K562 (cell line): ENCODE measurements at regions not wholly inside any gene's neighbourhood (a gene's known extent, or its start where the extent isn't known, plus 50 kb on each side); places are given as distances from the start of the nearest gene placed in this dataset.

ENCODE experiments used
- ATF1 ChIP-seq, 2 experiments: fragments of 450-650 bp in 1 of 2; IDR thresholded peaks; 2 replicates each; pipeline ENCODE4 v1.6.1; 2016; ENCODE audit warnings: missing compliant biosample characterization in 1 of 2, missing genetic modification characterization in 1 of 2
- ATF7 ChIP-seq: fragments of 450-650 bp; IDR thresholded peaks from 2 replicates; pipeline ENCODE4 v1.7.1; 2014; ENCODE audit warnings: mild to moderate bottlenecking, moderate library complexity
- HEY1 ChIP-seq: fragments of 250-450 bp; sonication (Bioruptor Pico); IDR thresholded peaks from 2 replicates; pipeline ENCODE4 v1.5.0; 2020; ENCODE audit warnings: mild to moderate bottlenecking, moderate library complexity, borderline replicate concordance
- MAZ ChIP-seq, 2 experiments: fragments of 450-650 bp in 1 of 2; sonication (generic) in 1 of 2; formaldehyde crosslinking; IDR thresholded peaks in 1 of 2; conservative IDR thresholded peaks in 1 of 2; 2 replicates each; pipeline versions ENCODE4 v1.4.0 to v1.5.0; 2020; ENCODE audit warnings: mild to moderate bottlenecking in 1 of 2, missing genetic modification reagents in 1 of 2
- ZKSCAN8 ChIP-seq: fragments of 200-800 bp; sonication (Bioruptor generic); IDR thresholded peaks from 2 replicates; pipeline ENCODE4 v1.6.1; 2016; ENCODE audit warnings: missing genetic modification characterization, missing compliant biosample characterization
- TF ChIP-seq, protein P1 (sequence below), 2 experiments: fragments of 450-650 bp; formaldehyde crosslinking in 1 of 2; IDR thresholded peaks; 2 replicates each; pipeline versions ENCODE4 v1.4.0 to v1.6.1; 2014 to 2020; ENCODE audit warnings: mild to moderate bottlenecking in 2 of 2, borderline replicate concordance in 1 of 2, low read depth in 1 of 2

DNA sequence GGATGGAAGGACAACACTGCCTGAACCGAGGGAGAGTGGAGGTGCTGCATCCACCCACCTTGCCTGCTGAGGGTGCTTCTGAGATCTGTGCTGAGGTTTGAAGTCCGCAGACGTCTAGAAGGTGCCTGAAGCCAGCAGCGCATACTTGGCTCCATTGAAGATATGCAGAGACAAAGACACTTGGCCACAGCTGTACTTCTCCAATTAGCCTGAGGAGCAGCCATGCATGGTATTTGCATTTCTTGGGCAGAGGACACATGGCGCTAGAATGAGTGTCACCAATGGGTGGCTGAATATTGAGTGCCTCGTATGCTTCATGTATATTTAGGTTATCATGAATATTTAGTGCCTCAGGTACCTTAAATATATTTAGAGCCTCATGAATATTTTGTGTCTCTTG, 128.7 kb upstream of the ATP6AP2 start (continued):
- TF ChIP-seq, protein P1, sequence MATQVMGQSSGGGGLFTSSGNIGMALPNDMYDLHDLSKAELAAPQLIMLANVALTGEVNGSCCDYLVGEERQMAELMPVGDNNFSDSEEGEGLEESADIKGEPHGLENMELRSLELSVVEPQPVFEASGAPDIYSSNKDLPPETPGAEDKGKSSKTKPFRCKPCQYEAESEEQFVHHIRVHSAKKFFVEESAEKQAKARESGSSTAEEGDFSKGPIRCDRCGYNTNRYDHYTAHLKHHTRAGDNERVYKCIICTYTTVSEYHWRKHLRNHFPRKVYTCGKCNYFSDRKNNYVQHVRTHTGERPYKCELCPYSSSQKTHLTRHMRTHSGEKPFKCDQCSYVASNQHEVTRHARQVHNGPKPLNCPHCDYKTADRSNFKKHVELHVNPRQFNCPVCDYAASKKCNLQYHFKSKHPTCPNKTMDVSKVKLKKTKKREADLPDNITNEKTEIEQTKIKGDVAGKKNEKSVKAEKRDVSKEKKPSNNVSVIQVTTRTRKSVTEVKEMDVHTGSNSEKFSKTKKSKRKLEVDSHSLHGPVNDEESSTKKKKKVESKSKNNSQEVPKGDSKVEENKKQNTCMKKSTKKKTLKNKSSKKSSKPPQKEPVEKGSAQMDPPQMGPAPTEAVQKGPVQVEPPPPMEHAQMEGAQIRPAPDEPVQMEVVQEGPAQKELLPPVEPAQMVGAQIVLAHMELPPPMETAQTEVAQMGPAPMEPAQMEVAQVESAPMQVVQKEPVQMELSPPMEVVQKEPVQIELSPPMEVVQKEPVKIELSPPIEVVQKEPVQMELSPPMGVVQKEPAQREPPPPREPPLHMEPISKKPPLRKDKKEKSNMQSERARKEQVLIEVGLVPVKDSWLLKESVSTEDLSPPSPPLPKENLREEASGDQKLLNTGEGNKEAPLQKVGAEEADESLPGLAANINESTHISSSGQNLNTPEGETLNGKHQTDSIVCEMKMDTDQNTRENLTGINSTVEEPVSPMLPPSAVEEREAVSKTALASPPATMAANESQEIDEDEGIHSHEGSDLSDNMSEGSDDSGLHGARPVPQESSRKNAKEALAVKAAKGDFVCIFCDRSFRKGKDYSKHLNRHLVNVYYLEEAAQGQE (IDR thresholded peaks at IDR 0.05; ENCODE audit: borderline replicate concordance) = no peak
- TF ChIP-seq, protein P1 (CRISPR knock-in tag; IDR thresholded peaks at IDR 0.05; ENCODE audit: low read depth) = no peak
- no peak for TF ChIP-seq MAZ (CRISPR knock-in tag; conservative IDR thresholded peaks at IDR 0.05 in 1 of 2, IDR thresholded peaks at IDR 0.05 in 1 of 2)
- TF ChIP-seq HEY1 (CRISPR knock-in tag) = no peak
- no peak for TF ChIP-seq ZKSCAN8 (CRISPR knock-in tag)
- TF ChIP-seq ATF1 (CRISPR knock-in tag; IDR thresholded peaks at IDR 0.05) = no peak
- TF ChIP-seq ATF1 (tag; IDR thresholded peaks at IDR 0.05) = no peak
- TF ChIP-seq ATF7 = no peak
